Stimulated activated CD4-positive, alpha-beta T cell treated with anti-CD3 and anti-CD28 coated beads, Interleukin-2, amount 100 ng/mL, for 24 hours (primary cell): ENCODE measurements at regions not wholly inside any gene's neighbourhood (a gene's known extent, or its start where the extent isn't known, plus 50 kb on each side); places are given as distances from the start of the nearest gene placed in this dataset.
A peak's percentile ranks its signal among the peaks of the same experiment; 100 is the strongest.

Experiments
- DNase-seq, 2 donors: peaks; one replicate each; pipeline ENCODE4 v3.0.0-alpha.2; 2020

DNA sequence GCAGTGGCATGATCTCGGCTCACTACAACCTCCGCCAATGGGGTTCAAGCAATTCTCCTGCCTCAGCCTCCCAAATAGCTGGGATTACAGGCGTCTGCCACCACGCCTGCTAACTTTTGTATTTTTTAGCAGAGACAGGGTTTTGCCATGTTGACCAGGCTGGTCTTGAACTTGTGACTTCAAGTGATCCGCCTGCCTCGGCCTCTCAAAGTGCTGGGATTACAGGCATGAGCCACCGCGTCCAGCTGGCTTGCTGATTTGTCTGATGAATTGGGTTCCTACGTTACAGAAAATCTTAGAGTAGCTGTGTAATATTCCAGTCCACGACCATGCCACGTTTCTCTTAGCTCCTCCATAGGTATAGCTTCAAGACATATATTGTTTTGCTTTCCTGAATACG, 102.6 kb upstream of the OTOS start:
- DNase-seq: peak in 1 of 2 donors; percentile 0

GRCh38 chr2:240244543-240244942, 104.1 kb upstream of the OTOS start:
- peak in 1 of 2 donors; percentile 11 for DNase-seq

- DNase-seq: no peak
Measured at GRCh38 chr2:240245184-240245583, 104.7 kb upstream of the OTOS start.

GRCh38 chr2:240245706-240246105, 105.2 kb upstream of the OTOS start:
- DNase-seq: peak in 1 of 2 donors; percentile 10

DNA sequence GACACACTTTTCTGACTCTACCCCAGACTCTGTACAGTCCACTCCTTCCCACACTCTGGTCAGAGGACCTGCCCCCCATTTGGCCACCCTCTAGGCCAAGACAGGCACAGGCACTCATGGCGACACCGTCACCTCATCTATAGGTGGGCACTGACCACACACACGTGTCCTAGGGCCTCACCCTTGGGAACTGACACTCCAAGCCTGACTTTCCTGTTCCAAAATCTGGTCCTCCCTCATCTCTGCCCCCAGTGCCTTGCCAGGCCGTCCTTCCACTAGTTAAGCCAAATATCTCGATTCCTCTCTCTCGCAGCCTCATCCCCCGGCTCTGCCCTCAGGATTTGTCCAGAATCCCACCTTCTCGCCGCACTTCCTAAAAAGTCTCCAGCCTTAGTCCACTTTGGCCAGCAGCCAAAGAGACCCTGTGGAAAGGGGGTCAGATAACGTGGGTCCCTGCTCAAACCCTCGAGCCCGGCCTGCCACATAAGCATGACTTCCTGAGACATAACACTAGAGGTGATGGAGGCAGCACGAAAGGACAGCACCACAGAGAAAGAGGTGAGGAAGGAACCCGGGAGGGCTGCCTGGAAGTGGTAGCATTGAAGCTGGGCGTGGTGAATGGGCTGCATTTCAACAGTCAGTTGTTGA, 105.8 kb upstream of the OTOS start:
- peak in 1 of 2 donors; percentile 4 for DNase-seq

DNA sequence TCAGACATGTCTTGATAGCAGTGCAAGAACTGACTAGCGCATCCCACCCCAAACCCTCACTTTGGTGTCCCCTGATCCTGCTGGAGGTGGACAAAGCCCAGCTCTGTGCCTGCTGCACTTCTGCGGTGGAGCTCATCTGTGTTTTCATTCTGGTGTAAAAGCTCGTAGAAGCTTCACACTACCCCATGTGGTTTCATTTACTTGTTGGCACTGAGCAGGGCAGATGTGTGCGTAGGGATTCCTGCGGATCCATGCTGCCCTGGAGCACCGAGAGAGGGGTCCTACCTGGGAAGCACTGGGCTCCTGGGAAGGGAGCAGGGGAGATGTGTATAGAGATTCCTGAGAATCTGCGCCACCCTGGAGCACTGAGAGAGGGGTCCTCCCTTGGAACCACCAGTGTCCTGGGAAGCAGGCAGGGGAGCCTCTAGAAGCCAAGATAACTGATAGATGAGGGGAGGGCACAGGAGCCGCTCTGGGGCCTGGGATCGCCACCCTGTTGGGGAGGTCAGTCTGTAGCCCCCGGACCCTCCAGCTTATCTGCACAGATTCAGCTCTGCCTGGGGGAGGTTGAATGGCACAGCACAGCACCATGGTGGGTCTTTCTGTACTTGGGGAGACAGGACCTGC, 106.9 kb upstream of the OTOS start:
- DNase-seq: peak in 1 of 2 donors; percentile 6

- peak in 1 of 2 donors; percentile 6 for DNase-seq
Measured at GRCh38 chr2:240247868-240248720, 107.6 kb upstream of the OTOS start.

DNA sequence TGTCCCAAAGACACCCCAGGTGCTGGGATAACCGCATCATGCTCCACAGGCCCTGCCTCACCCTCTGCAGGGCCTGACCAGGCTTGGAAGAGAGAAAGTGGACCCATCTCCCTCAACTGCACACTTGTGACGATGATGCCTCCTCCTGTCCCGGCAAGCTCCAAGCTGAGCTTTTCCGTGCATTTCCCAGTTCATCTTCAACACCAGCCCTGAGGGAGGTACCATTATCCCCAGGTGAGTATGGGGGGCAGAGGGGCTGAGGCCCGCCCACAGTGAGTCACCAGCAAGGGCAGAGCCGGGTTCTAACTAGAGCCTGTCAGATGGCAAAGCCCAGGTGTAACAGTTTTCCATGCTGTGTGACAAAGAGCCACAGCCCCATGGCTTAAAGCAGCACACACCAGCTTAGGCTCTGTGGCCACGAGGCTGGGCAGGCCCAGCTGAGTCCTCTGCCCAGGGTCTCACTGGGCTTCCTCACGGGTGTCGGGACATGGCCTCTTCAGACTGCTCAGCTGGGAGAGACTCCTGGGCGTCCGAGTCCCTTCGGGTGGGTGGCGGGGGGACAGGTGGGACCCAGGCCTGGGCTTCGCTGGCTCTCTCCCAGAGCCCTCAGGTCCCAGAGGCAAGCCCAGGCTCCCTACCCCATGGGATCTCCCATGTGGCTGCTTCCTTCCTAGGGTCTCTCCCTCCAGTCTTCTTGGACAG, 108.4 kb upstream of the OTOS start:
- peak in 1 of 2 donors; percentile 12 for DNase-seq

- DNase-seq: peak in 1 of 2 donors; percentile 13
Measured at GRCh38 chr2:240249423-240250149, 109.1 kb upstream of the OTOS start.

GRCh38 chr2:240250150-240250984, 109.9 kb upstream of the OTOS start:
- no peak for DNase-seq

DNA sequence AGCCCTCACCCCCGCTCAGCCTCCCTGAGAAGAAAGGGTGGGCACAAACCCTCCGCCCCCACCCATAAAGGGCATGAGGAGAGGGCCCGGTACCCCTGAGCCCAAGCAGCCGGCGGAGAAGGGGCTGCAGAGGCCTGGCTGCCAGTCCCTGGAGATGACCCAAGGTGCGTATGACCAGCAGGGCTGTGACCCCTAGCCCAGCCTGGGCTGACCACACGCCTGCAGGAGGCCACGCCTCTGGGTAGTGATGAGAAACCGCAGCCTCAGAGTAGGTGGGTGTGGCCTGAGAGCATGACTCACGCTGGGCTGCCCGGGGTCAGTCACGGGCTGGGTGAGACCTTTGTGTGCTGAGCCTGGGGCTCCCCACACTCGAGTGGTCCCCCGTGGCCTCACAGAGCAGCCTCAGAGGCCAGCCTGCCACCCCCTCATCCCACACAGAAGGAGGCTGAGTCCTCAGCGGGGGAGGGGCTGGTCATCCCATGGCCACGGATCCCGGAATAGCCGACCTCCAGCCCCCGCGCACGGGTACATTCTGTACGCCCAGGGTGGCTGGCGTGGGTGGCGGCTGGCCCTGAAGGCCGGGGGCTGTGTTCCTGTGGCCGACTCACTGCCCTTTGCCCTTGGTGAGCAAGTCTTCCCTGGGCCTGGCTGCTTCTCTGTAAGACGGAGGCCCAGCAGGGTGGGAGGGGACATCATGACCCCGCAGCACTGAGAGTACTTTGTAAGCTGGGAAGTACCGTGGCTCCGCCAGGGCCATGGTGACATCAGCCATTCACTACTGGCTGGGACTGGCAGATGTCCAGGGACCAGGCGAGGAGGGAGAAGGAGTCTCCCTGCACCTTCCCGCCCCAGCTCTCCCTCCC, 110.8 kb upstream of the OTOS start:
- no peak for DNase-seq

DNA sequence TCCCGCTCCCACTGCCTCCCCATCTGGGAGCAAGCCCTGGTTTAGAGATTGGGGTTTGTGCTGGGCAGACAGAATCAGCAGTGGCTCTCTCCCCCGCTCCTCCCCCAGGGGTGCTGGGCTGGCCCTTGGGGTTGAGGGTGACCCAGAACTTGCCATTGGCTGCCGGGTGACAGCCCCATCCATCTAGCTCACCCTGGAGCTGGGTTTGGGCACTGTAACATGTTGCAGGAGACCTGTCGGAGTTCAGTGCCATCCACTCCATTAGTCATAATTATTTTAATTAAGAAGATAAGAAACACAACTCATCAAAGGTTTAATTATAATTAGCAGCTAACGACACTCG, 111.4 kb upstream of the OTOS start:
- DNase-seq: no peak

DNA sequence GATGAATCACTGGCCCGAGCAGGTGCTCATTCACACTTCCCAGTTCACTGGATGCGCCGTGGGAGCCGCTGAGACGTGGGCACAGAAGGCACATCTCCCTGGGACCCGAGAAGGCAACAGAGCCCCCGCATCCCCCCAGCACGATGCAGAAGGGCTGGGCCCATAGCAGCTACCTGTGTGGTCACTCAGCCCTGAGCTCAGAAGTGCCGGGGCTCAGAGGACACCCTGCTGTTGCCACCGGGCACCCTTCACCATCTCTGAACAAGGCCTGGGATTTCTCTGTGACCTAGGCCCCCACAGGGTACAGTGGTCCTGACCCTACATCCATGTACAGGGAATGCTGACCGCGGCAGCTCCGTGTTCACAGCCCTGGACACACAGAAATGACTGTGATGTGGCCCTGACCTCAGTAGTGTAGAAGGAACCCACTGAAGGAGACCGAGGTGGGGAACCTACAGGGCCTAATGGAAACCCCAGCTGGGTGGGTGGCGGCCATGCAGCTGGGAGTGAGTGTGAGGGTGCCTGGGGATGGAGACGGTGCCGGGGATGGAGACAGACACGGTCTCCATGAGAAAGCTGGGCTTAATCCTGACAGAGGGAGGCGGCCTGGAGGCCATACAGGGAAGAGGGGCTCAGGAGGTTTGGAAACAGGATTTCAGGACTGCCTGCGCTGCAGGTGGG, 111.9 kb upstream of the OTOS start:
- DNase-seq: no peak

DNA sequence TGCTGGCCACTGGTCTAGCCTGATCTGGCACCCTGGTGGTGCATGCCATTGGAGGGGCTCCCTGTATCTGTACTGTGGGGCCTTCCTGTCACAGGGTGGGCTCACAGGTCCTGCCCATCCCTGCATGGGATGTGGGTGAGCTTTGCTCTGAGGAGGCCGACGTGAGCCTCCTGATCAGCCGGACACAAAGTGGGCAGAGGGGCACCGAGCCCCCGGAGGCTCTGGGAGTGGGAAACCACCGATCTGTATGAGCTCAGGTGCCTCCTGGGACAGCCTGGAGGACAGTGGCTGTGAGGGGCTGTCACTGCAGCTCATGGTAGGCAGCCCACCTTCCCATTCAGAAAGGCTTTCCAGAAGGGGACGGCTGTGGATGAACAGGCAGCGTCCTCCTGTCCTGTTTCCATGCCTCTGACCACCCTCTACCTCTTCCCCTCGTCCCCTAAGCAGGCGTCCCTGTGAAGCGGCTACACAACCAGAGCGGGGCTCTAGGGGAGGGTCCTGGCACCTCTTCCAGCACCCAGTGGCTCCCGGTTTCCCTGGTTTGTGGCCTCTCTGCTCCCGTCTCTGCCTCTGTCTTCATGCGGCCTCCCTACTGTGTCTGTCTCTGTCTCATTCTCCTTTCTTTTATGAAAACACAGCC, 112.5 kb upstream of the OTOS start:
- DNase-seq: no peak

DNA sequence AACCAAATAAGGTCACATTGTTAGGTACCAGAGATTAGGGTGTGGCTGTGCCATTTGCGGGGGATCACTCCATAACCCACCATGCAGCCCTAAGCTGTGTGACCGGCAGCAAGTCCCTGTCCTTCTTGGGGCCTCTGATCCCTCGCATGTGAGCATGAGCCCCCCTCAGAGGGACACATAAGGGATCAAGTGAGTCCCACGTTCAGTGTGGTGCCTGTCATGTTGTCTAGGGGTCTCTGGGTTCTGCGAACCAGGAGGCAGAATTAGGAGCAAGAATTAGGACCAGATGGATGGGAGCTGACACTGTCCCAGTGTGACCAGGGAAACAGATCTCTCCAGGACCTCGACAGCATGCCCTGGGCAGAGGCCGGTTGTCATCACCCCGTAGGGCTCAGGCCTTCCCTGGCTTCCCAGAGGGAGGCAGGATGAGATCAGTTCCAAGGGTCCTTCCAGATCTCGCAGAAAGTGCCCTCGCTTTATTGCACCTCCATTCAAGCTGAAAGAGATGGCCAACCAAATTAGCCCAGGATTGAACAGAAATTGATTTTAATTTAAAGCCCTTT, 113.2 kb upstream of the OTOS start:
- DNase-seq: no peak

DNA sequence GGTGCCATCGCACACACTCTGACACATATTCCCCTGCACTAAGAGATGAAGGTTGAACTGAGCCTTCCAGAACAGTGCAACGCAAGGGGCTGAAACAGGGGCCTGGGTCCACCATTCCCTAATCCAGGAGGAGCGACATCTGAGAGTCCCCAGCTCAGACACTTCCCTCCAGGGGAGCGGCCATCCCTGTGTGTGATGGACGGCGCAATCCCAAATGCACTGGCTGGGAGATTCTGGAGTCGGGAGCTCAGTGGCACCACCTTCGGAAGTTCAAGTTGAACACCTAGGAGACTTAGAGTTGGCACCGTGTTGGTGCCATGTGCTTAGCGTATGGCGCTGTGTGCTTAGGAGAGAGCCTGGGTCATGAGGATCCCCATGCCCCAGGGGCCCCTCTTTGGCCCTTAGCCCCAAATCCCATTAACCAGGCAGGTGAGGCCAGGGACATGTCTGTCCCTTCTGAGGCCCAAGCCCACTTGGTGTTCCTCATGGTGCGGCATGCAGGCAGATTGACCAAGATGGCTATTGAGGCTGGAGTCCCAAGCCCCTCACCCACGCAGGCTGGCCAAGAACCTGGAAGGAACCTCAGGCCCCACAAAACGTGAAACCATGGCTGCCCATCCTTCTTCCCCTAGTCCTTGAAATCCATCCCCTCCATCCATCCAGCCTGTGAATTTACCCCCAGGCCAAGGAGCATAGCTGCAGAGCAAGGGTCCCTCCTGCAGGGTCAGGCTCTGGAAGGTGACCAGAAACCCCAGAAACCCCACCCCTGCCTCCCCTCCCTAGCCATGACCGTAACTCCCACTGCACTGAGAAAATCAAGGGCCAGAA, 114.1 kb upstream of the OTOS start:
- no peak for DNase-seq

GRCh38 chr2:240255165-240255491, 114.7 kb upstream of the OTOS start:
- DNase-seq: no peak
